ENCODE measurements at regions not wholly inside any gene's neighbourhood (a gene's known extent, or its start where the extent isn't known, plus 50 kb on each side); places are given as distances from the start of the nearest gene placed in this dataset.

DNA sequence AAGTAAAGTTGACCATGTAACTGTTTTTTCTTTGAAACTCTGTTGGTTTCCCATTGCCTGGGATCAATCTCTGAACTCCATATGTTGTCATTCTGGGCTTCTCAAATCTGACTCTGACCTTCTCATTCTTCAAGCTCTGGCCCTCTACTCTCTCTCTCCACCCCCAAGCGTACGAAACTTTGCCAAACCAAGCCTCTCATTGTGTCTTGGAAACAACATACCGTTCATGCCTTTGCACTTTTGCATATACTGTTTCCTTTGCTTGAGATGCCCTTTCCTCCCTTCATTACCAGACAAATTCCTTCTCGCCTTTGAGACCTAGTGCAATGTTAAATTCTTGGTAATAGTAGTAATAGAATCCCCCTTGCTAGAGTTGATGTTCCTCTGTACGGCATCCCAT lies 113.7 kb downstream of the OLFM4 start:
- 68 to 75% methylated on average over 5 of the region's 5 CpGs for WGBS, 2 donors
- H3K9me3 ChIP-seq, result no peaks in the 10 kb centered on the region
- H3K4me3 ChIP-seq, result no peak overlapping the region
- intact Hi-C loops (cut with DNase I), result no loop called here
- H3K36me3 ChIP-seq, result no peaks in the 10 kb centered on the region
- no peak for DNase-seq
- TF ChIP-seq POLR2A (IDR thresholded peaks at IDR 0.05), result no peak
- TF ChIP-seq, protein P1, sequence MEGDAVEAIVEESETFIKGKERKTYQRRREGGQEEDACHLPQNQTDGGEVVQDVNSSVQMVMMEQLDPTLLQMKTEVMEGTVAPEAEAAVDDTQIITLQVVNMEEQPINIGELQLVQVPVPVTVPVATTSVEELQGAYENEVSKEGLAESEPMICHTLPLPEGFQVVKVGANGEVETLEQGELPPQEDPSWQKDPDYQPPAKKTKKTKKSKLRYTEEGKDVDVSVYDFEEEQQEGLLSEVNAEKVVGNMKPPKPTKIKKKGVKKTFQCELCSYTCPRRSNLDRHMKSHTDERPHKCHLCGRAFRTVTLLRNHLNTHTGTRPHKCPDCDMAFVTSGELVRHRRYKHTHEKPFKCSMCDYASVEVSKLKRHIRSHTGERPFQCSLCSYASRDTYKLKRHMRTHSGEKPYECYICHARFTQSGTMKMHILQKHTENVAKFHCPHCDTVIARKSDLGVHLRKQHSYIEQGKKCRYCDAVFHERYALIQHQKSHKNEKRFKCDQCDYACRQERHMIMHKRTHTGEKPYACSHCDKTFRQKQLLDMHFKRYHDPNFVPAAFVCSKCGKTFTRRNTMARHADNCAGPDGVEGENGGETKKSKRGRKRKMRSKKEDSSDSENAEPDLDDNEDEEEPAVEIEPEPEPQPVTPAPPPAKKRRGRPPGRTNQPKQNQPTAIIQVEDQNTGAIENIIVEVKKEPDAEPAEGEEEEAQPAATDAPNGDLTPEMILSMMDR (IDR thresholded peaks at IDR 0.05), result no peak
- H3K4me1 ChIP-seq, result no peaks in the 10 kb centered on the region
- no peak overlapping the region for H3K27ac ChIP-seq
- H3K27me3 ChIP-seq, result peaks cover 0 to 14% (median 0%) of the 10 kb centered on the region in 4 donors

DNA sequence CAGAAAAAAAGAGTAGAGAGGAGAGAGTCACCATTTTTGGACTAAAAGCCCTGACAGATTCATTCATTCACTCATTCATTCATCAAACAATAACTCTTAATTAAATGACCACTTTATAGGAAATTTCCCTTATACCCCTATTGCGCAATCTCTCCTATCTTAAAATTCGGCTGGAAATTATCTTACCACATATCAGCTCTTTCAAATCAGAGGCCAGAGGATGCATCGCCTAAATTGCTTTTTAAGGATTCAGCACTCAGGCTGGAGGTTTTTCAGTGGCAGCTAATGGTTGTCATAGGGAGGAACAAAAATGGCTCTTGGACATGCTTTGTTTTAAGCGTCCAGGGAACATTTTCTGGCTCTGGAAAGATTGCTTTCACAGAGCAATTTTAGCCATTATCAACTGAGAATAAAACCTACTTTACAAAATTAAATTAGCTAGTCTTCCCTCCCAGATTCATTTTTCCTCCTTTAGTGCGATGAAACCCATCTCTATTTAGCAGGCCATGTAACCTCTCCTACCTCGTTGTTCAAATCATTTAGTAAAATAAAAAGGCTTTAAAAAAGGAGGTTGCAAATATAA lies 115.2 kb downstream of the OLFM4 start:
- intact Hi-C loops (cut with DNase I), result no loop called here
- TF ChIP-seq, protein P1 (IDR thresholded peaks at IDR 0.05), result no peak
- TF ChIP-seq POLR2A (IDR thresholded peaks at IDR 0.05), result no peak
- Histone ChIP-seq H3K4me1 (no peaks in the 10 kb centered on the region), H3K36me3 (no peaks in the 10 kb centered on the region), H3K27me3 (peaks cover 0 to 14% (median 0%) of the 10 kb centered on the region in 4 donors), H3K27ac (no peak overlapping the region), H3K9me3 (no peaks in the 10 kb centered on the region), H3K4me3 (no peak overlapping the region)
- WGBS, 2 donors, result 71 to 79% methylated on average over 6 of the region's 6 CpGs
- DNase-seq, result no peak

DNA sequence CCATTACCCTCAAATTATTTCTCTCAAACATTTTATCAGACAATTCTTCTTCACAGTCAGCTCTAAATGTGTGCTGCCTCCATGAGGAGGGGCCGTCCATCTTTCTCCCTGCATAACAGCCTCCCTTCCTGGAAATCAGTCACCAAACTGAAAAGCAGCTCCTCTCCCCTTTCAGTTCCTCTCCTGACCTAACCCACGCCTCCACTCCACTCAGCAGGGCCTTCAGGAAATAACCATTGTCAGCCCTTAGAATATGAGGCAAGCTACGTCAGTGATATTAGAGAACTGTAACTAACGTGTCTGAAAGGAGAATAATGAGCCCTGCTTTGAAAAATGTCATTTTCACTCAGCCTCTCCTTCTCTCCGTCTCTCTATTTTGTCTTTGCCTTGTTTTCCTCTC lies 116.2 kb downstream of the OLFM4 start:
- no peak for TF ChIP-seq POLR2A (IDR thresholded peaks at IDR 0.05)
- TF ChIP-seq, protein P1 (IDR thresholded peaks at IDR 0.05), result no peak
- intact Hi-C loops (cut with DNase I), result no loop called here

DNA sequence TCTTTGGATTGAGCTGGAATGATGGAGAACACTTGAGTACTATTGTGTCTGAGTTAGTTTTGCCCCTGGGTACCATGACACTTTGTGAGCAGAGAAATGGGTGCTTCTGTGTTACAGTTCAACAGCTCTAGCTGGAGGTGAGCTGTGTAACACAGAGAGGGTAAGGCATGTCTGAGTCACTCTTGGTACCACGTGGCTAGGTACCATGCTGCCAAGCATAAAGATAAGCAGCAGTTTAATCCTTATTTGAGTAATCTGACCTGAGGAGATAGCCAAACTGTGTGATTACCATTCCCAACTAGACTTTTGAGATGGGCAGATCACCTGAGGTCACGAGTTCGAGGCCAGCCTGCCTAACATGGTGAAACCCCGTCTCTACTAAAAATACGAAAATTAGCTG lies 122.0 kb downstream of the OLFM4 start:
- H3K4me1 ChIP-seq, result no peaks in the 10 kb centered on the region
- no peak overlapping the region for H3K4me3 ChIP-seq
- intact Hi-C loops (cut with DNase I), result no loop called here
- DNase-seq, result no peak
- no peaks in the 10 kb centered on the region for H3K36me3 ChIP-seq
- TF ChIP-seq POLR2A (IDR thresholded peaks at IDR 0.05), result no peak
- TF ChIP-seq, protein P1 (IDR thresholded peaks at IDR 0.05), result no peak
- 56 to 82% methylated on average over 3 to 5 of the region's 5 CpGs for WGBS, 2 donors
- peaks cover 0 to 9% (median 0%) of the 10 kb centered on the region in 4 donors for H3K27me3 ChIP-seq
- no peaks in the 10 kb centered on the region for H3K9me3 ChIP-seq
- H3K27ac ChIP-seq, result no peak overlapping the region

More for the DNA sequence above, 116.2 kb downstream of the OLFM4 start:
- H3K27ac ChIP-seq, result no peak overlapping the region
- H3K4me3 ChIP-seq, result no peak overlapping the region
- H3K9me3 ChIP-seq, result no peaks in the 10 kb centered on the region
- no peaks in the 10 kb centered on the region for H3K36me3 ChIP-seq
- H3K4me1 ChIP-seq, result no peaks in the 10 kb centered on the region
- H3K27me3 ChIP-seq, result peaks cover 0 to 14% (median 0%) of the 10 kb centered on the region in 4 donors
- WGBS, 2 donors, result 51 to 55% methylated on average over 5 of the region's 5 CpGs
- no peak for DNase-seq

DNA sequence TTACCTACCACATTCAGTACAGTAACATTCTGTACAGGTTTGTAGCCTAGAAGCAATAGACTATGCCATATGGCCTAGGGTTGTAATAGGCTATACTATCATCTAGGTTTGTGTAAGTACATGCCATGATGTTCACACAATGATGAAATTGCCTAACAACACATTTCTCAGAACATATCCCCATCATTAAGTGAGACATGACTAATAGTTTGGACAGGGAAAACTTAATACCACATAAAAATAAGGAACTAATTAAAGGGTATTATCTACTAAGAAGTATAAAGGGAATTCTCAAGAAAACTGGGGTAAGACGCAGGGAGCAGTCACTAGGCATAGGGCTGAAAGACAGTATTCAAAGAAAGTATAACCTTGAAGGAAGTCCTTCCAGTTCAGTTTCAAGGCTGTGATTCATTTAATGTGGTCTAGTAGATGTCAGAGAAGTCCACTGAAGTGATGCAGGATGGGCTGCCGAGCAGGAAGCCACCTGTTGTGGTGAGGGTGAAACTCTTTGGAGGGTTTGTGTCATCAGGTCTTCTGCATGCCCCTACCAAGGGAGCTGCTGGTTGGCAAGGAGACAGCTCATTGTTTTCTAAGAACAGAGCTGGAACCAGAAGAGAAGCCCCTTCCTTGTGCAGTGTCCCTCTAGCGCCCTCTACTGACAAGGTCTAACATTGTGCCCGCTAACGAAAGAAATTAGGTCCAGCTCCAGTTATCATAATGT lies 122.9 kb downstream of the OLFM4 start:
- Histone ChIP-seq H3K4me3 (no peak overlapping the region), H3K36me3 (no peaks in the 10 kb centered on the region), H3K27ac (no peak overlapping the region), H3K27me3 (peaks cover 0 to 9% (median 0%) of the 10 kb centered on the region in 4 donors), H3K4me1 (no peaks in the 10 kb centered on the region), H3K9me3 (no peaks in the 10 kb centered on the region)
- TF ChIP-seq POLR2A (IDR thresholded peaks at IDR 0.05), result no peak
- TF ChIP-seq, protein P1 (IDR thresholded peaks at IDR 0.05), result peak in 5 of 6 experiments; percentile 39 to 70 (median 59)
- no peak for DNase-seq
- 20 to 22% methylated on average over 5 of the region's 5 CpGs for WGBS, 2 donors
- intact Hi-C loops (cut with DNase I), result no loop called here

Measured in esophagus squamous epithelium (tissue), 5 donors.